ENCODE measurements at regions not wholly inside any gene's neighbourhood (a gene's known extent, or its start where the extent isn't known, plus 50 kb on each side); places are given as distances from the start of the nearest gene placed in this dataset.

DNA sequence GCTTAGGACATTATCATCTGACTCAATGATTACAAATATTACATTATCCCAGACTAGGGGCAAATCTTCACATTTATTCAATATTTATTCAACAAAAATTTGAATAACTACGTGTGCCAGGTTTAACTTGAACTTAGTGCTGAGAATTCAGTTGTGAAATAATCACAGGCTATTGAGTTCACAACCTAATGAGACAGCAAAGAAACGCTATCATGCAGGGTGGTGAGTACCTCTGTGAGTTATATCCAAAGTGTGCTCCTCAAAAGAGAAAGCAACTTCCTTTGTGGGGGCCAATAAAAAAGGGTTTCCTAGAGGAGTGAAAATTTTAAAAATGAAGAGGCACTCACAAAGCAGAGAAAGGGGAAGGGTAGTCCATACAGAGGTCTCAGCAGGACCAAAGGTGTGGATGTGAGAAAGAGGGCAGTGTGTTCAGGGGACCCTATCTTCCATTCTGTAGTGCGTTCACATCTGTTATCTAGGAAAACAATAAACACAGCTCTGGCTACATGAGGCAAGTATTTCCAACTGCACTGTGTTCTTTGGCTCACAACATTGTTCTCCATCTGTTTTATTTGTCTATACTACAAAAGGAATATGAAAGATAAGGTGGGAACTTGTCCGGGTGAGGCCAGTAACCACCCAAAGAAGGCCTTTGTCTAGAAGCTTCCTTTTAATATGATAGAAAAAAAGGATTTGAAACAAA, 155.4 kb upstream of the MARCKS start:
- no peak for DNase-seq
- H3K27me3 ChIP-seq = no peaks in the 10 kb centered on the region
- no peaks in the 10 kb centered on the region for H3K4me1 ChIP-seq
- no peaks in the 10 kb centered on the region for H3K36me3 ChIP-seq
- no peak overlapping the region for H3K27ac ChIP-seq
- H3K9me3 ChIP-seq = no peaks in the 10 kb centered on the region
- TF ChIP-seq CTCF (IDR thresholded peaks at IDR 0.05) (no peak), POLR2A (IDR thresholded peaks at IDR 0.05) (no peak)
- H3K4me3 ChIP-seq = no peak overlapping the region

- TF ChIP-seq CTCF (IDR thresholded peaks at IDR 0.05) = no peak
- DNase-seq = no peak
- H3K9me3 ChIP-seq = no peaks in the 10 kb centered on the region
- no peak overlapping the region for H3K27ac ChIP-seq
- no peak overlapping the region for H3K4me3 ChIP-seq
- H3K4me1 ChIP-seq = no peaks in the 10 kb centered on the region
- no peaks in the 10 kb centered on the region for H3K36me3 ChIP-seq
- no peaks in the 10 kb centered on the region for H3K27me3 ChIP-seq
Observed at GRCh38 chr6:113707194-113707593, 150.0 kb upstream of the MARCKS start.

DNA sequence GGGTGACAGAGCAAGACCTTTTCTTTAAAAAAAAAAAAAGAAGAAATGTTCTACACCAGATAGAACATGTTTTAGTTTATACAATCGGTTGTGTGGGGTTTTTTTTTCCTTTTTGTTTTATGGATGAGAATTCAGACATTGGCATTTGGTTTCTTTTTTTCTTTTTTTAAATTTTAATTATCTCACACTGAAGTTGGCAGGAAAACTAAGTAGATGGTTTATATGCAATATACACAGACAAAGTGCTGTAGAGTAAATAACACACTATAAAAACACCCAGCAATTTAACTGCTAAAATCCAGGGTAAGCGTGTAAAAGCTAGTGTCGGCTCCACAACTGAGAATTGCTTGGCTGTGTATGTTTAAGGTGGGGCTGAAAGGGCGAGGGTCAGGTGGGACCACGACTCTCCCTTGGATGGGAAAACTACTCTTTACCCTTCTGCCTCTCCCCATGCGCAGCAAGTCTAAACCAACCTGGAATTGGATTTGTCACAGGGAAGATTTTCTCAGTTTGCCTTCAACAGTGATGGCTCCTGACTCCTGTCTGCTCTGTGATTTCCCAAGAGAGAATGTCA, 147.1 kb upstream of the MARCKS start:
- no peak for TF ChIP-seq CTCF (IDR thresholded peaks at IDR 0.05)
- no peak for TF ChIP-seq POLR2A (IDR thresholded peaks at IDR 0.05)
- H3K4me3 ChIP-seq = no peak overlapping the region
- no peaks in the 10 kb centered on the region for H3K4me1 ChIP-seq
- H3K27ac ChIP-seq = no peak overlapping the region
- no peaks in the 10 kb centered on the region for H3K27me3 ChIP-seq
- H3K9me3 ChIP-seq = no peaks in the 10 kb centered on the region
- no peak for DNase-seq
- no peaks in the 10 kb centered on the region for H3K36me3 ChIP-seq

DNA sequence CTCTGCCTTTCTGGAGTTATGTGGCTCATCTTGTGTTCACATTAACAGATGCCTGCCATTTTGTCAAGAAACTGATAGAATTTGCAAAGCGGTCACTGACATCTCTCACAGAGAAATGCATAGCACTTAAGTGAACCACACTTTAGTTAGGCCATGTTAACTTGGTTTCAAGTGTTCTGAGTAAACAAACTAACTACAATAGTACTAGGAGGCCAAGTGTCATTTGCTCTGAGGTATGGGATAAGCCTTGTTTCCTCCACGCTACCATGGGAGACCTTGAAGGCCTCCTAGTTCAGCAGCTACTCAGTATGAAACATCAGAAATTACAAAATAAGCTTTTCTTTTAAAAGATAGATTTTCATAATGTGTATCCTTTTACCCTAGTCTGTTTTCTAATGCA, 143.5 kb upstream of the MARCKS start:
- TF ChIP-seq POLR2A (IDR thresholded peaks at IDR 0.05) (no peak), CTCF (IDR thresholded peaks at IDR 0.05) (no peak)
- Histone ChIP-seq H3K4me1 (no peaks in the 10 kb centered on the region), H3K4me3 (no peak overlapping the region), H3K36me3 (no peaks in the 10 kb centered on the region), H3K9me3 (no peaks in the 10 kb centered on the region), H3K27me3 (no peaks in the 10 kb centered on the region), H3K27ac (no peak overlapping the region)
- DNase-seq = no peak

DNA sequence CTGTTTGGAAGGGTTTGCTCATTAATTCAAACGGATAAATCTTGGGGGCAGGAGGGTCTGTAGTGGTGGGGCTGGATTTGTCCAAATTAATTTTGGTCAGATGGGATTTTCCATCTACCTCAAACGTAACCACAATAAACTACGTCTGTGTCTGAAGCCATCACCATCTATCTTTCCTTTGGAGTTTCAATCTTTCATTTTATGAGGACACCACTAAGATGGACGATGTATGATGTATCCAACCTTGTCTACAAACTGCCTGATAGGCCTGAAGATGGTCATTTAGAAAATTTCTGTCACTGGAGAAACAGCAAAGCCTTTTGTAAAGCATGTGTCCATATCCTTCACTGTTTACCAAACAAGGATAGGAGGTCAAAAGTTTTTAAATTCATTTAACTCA, 138.6 kb upstream of the MARCKS start:
- H3K27ac ChIP-seq = no peak overlapping the region

More for the DNA sequence above, 138.6 kb upstream of the MARCKS start:
- no peaks in the 10 kb centered on the region for H3K4me1 ChIP-seq
- no peaks in the 10 kb centered on the region for H3K27me3 ChIP-seq
- no peaks in the 10 kb centered on the region for H3K36me3 ChIP-seq
- no peak for DNase-seq
- H3K4me3 ChIP-seq = no peak overlapping the region
- TF ChIP-seq POLR2A (IDR thresholded peaks at IDR 0.05) = no peak
- no peak for TF ChIP-seq CTCF (IDR thresholded peaks at IDR 0.05)
- H3K9me3 ChIP-seq = no peaks in the 10 kb centered on the region
